Keratinocyte (primary cell): ENCODE measurements at regions not wholly inside any gene's neighbourhood (a gene's known extent, or its start where the extent isn't known, plus 50 kb on each side); places are given as distances from the start of the nearest gene placed in this dataset.

Source experiments
- DNase-seq: peaks from one replicate; pipeline ENCODE4 v3.0.0-alpha.2; 2011; ENCODE audit warnings: low read depth, missing footprints, low spot score
- FAIRE-seq: peaks from 2 replicates; lab custom pipeline; 2011; peaks lifted over from hg19 to GRCh38; lab: Jason Lieb, UNC
- H2AFZ ChIP-seq: 2 replicates; pipeline ENCODE4 v1.6.0; 2012; ENCODE audit warnings: low read length, control low read depth, inconsistent platforms; ENCODE audit not compliant: control insufficient read depth
- H3K27ac ChIP-seq: 2 replicates; pipeline ENCODE4 v1.5.1; 2011; ENCODE audit warnings: low read length; ENCODE audit not compliant: control insufficient read depth, insufficient read depth
- H3K27me3 ChIP-seq: 3 replicates; pipeline ENCODE4 v1.6.0; 2011; ENCODE audit warnings: low read length; ENCODE audit not compliant: control insufficient read depth, insufficient read depth; ENCODE audit errors: extremely low read depth
- H3K36me3 ChIP-seq, 2 experiments: 2 replicates in 1 of 2; 3 replicates in 1 of 2; pipeline ENCODE4 v1.5.1; 2011; ENCODE audit warnings: low read length in 2 of 2, mild to moderate bottlenecking in 1 of 2; ENCODE audit not compliant: control insufficient read depth in 2 of 2, insufficient read depth in 2 of 2; ENCODE audit errors: extremely low read depth in 1 of 2
- H3K4me1 ChIP-seq: 3 replicates; pipeline ENCODE4 v1.5.1; 2011; ENCODE audit warnings: low read length; ENCODE audit not compliant: control insufficient read depth, insufficient read depth; ENCODE audit errors: extremely low read depth
- H3K4me2 ChIP-seq: 3 replicates; pipeline ENCODE4 v1.6.0; 2011; ENCODE audit warnings: low read depth, low read length; ENCODE audit not compliant: control insufficient read depth, insufficient read depth; ENCODE audit errors: extremely low read depth
- H3K4me3 ChIP-seq, 3 experiments: fragments of 200-600 bp in 1 of 3; sonication (generic) in 1 of 3; 2 replicates in 2 of 3; 3 replicates in 1 of 3; pipeline ENCODE4 v1.5.1; 2011 to 2016; ENCODE audit warnings: low read length in 3 of 3, mild to moderate bottlenecking in 3 of 3, control low read depth in 2 of 3, inconsistent platforms in 1 of 3, low read depth in 1 of 3, mixed read lengths in 1 of 3, mixed run types in 1 of 3, moderate library complexity in 1 of 3; ENCODE audit not compliant: control insufficient read depth in 2 of 3, insufficient read depth in 2 of 3; ENCODE audit errors: extremely low read depth in 1 of 3
- H3K79me2 ChIP-seq: 2 replicates; pipeline ENCODE4 v1.6.0; 2012; ENCODE audit warnings: low read length; ENCODE audit not compliant: control insufficient read depth, insufficient read depth
- H3K9ac ChIP-seq: 3 replicates; pipeline ENCODE4 v1.6.0; 2011; ENCODE audit warnings: low read length; ENCODE audit not compliant: control insufficient read depth, insufficient read depth; ENCODE audit errors: extremely low read depth
- H3K9me1 ChIP-seq: 3 replicates; pipeline ENCODE4 v1.6.0; 2011; ENCODE audit warnings: low read length; ENCODE audit not compliant: control insufficient read depth, insufficient read depth; ENCODE audit errors: extremely low read depth
- H3K9me3 ChIP-seq: 2 replicates; pipeline ENCODE4 v1.5.1; 2012; ENCODE audit warnings: low read depth, low read length; ENCODE audit not compliant: control insufficient read depth
- H4K20me1 ChIP-seq: 3 replicates; pipeline ENCODE4 v1.6.0; 2011; ENCODE audit warnings: low read length; ENCODE audit not compliant: control insufficient read depth, insufficient read depth; ENCODE audit errors: extremely low read depth
- EZH2 ChIP-seq: IDR thresholded peaks from one replicate; pipeline ENCODE4 v1.6.1; 2012; ENCODE audit warnings: inconsistent platforms, mild to moderate bottlenecking, low read length, moderate library complexity
- dilution Hi-C: fragments of 300-500 bp; cut with MboI; formaldehyde crosslinking; loops from one replicate; pipeline ENCODE4 v1.7.0; 2020; ENCODE audit warnings: low sequenced_read_pairs; ENCODE audit not compliant: extremely low pct_ligation_motif_present
- TF ChIP-seq, protein P1 (sequence below), 3 experiments: IDR thresholded peaks in 1 of 3; conservative IDR thresholded peaks in 1 of 3; optimal IDR thresholded peaks in 1 of 3; 2 replicates in 2 of 3; 3 replicates in 1 of 3; pipeline versions ENCODE3 to v1.5.1; 2011; ENCODE audit warnings: low read length in 3 of 3, mild to moderate bottlenecking in 3 of 3, moderate library complexity in 2 of 3, control low read depth in 1 of 3, inconsistent platforms in 1 of 3; ENCODE audit not compliant: insufficient read depth in 2 of 3; ENCODE audit errors: extremely low read depth in 1 of 3

DNA sequence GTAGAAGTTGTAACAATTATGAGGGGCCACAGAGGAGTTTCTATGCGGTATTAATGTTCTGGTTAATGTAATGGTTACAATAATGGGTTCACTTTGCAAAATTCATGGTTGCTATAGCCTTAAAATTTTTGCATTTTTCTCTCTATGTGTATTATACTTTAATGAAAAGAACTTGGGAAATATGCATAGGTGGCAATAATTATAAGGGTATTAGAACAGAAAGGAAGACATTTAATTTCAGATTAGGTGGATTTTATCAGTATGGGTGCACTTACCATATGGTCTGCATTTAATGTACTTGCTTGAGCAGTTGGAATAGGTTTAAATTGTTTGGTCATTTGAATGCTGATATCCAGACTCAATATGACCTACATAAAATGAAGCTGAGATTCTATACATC lies 161.6 kb upstream of the TACR1 start:
- no peak for TF ChIP-seq EZH2
- TF ChIP-seq, protein P1, sequence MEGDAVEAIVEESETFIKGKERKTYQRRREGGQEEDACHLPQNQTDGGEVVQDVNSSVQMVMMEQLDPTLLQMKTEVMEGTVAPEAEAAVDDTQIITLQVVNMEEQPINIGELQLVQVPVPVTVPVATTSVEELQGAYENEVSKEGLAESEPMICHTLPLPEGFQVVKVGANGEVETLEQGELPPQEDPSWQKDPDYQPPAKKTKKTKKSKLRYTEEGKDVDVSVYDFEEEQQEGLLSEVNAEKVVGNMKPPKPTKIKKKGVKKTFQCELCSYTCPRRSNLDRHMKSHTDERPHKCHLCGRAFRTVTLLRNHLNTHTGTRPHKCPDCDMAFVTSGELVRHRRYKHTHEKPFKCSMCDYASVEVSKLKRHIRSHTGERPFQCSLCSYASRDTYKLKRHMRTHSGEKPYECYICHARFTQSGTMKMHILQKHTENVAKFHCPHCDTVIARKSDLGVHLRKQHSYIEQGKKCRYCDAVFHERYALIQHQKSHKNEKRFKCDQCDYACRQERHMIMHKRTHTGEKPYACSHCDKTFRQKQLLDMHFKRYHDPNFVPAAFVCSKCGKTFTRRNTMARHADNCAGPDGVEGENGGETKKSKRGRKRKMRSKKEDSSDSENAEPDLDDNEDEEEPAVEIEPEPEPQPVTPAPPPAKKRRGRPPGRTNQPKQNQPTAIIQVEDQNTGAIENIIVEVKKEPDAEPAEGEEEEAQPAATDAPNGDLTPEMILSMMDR (optimal IDR thresholded peaks at IDR 0.05 in 1 of 3, IDR thresholded peaks at IDR 0.05 in 1 of 3, conservative IDR thresholded peaks at IDR 0.05 in 1 of 3; ENCODE audit: extremely low read depth in 1 of 3, insufficient read depth in 2 of 3, low read length in 3 of 3) = no peak
- Histone ChIP-seq H2AFZ (no peak overlapping the region), H3K4me2 (no peak overlapping the region), H3K27me3 (no peaks in the 10 kb centered on the region), H3K9ac (no peak overlapping the region), H3K4me3 (no peak overlapping the region), H3K79me2 (no peaks in the 10 kb centered on the region), H3K27ac (no peak overlapping the region), H3K9me3 (no peaks in the 10 kb centered on the region), H3K9me1 (no peaks in the 10 kb centered on the region), H4K20me1 (no peaks in the 10 kb centered on the region), H3K36me3 (no peaks in the 10 kb centered on the region), H3K4me1 (no peaks in the 10 kb centered on the region)
- FAIRE-seq (no peak), DNase-seq (no peak)
- dilution Hi-C loops = no loop called here

DNA sequence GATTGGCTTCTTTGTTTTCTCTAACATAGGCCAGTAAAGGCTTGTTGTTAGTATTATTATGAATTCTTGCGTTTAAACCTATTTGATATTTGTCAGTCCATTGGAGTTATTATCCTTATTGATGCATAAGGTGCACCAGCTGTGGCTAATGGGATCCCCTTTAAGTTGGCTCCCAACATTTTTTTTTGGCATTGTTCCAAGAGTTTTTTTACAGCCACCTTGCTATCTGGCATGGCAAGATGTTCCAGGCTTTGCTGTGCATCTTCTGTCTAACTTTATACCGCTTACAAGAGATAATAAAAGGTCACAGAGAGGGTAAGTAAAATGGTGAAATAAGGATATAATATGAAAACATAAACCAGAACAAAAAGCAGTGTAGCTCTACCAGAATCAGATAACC lies 157.5 kb upstream of the TACR1 start:
- FAIRE-seq (no peak), DNase-seq (no peak)
- Histone ChIP-seq H3K9me1 (no peaks in the 10 kb centered on the region), H3K9ac (no peak overlapping the region), H3K9me3 (no peaks in the 10 kb centered on the region), H3K27ac (no peak overlapping the region), H2AFZ (no peak overlapping the region), H3K27me3 (no peaks in the 10 kb centered on the region), H3K4me2 (no peak overlapping the region), H3K36me3 (no peaks in the 10 kb centered on the region), H3K79me2 (no peaks in the 10 kb centered on the region), H4K20me1 (no peaks in the 10 kb centered on the region), H3K4me3 (no peak overlapping the region), H3K4me1 (no peaks in the 10 kb centered on the region)
- dilution Hi-C loops = no loop called here
- TF ChIP-seq EZH2 = no peak
- TF ChIP-seq, protein P1 (optimal IDR thresholded peaks at IDR 0.05 in 1 of 3, IDR thresholded peaks at IDR 0.05 in 1 of 3, conservative IDR thresholded peaks at IDR 0.05 in 1 of 3; ENCODE audit: extremely low read depth in 1 of 3, insufficient read depth in 2 of 3, low read length in 3 of 3) = no peak
